Neural progenitor cell (in vitro differentiated cells): ENCODE measurements at regions not wholly inside any gene's neighbourhood (a gene's known extent, or its start where the extent isn't known, plus 50 kb on each side); places are given as distances from the start of the nearest gene placed in this dataset.
"Not testable (repeated sequence)": the region's sequence is repeated elsewhere in the genome, so short reads cannot be mapped to it uniquely, and the experiment has no call there.

ENCODE experiments used
- DNase-seq: peaks from one replicate; pipeline ENCODE4 v3.0.0-alpha.2; 2016; ENCODE audit warnings: low spot score
- H2AFZ ChIP-seq: fragments of 200-600 bp; sonication (generic); replicated peaks from 2 replicates; pipeline ENCODE4 v1.6.1; 2016; ENCODE audit warnings: antibody characterized with exemption
- H3F3A ChIP-seq: fragments of 200-600 bp; sonication (generic); 2 replicates; pipeline ENCODE4 v1.6.1; 2016; ENCODE audit warnings: antibody characterized with exemption, low read depth
- H3K27ac ChIP-seq: fragments of 200-600 bp; sonication (generic); 2 replicates; pipeline ENCODE4 v1.5.1; 2016; ENCODE audit warnings: mild to moderate bottlenecking
- H3K27me3 ChIP-seq: fragments of 200-600 bp; sonication (generic); 2 replicates; pipeline ENCODE4 v1.6.1; 2016; ENCODE audit warnings: mild to moderate bottlenecking, moderate library complexity
- H3K36me3 ChIP-seq: fragments of 200-600 bp; sonication (generic); 2 replicates; pipeline ENCODE4 v1.5.1; 2016
- H3K4me1 ChIP-seq: fragments of 200-600 bp; sonication (generic); 2 replicates; pipeline ENCODE4 v1.6.1; 2016; ENCODE audit warnings: mixed run types
- H3K4me2 ChIP-seq: fragments of 200-600 bp; sonication (generic); 2 replicates; pipeline ENCODE4 v1.6.1; 2016
- H3K4me3 ChIP-seq: fragments of 200-600 bp; sonication (generic); 2 replicates; pipeline ENCODE4 v1.5.1; 2016
- H3K79me2 ChIP-seq: fragments of 200-600 bp; sonication (generic); 2 replicates; pipeline ENCODE4 v1.6.1; 2016; ENCODE audit warnings: low read depth
- H3K9ac ChIP-seq: fragments of 200-600 bp; sonication (generic); 2 replicates; pipeline ENCODE4 v1.6.1; 2016
- H3K9me3 ChIP-seq: fragments of 200-600 bp; sonication (generic); 2 replicates; pipeline ENCODE4 v1.5.1; 2016; ENCODE audit warnings: low read depth
- H4K20me1 ChIP-seq: fragments of 200-600 bp; sonication (generic); 2 replicates; pipeline ENCODE4 v1.6.1; 2016; ENCODE audit warnings: low read depth
- H3K27ac Mint-ChIP-seq: 3 replicates; pipeline ENCODE4 v1.8.0; 2021; ENCODE audit warnings: mixed read lengths
- H3K27me3 Mint-ChIP-seq: 2 replicates; pipeline ENCODE4 v1.8.0; 2022; ENCODE audit warnings: low read depth, mild to moderate bottlenecking, inconsistent platforms, moderate library complexity, mixed read lengths; ENCODE audit not compliant: insufficient read depth
- H3K36me3 Mint-ChIP-seq: 3 replicates; pipeline ENCODE4 v1.8.0; 2021; ENCODE audit warnings: mixed read lengths
- H3K4me1 Mint-ChIP-seq: 3 replicates; pipeline ENCODE4 v1.8.0; 2021; ENCODE audit warnings: mixed read lengths
- H3K4me3 Mint-ChIP-seq: 3 replicates; pipeline ENCODE4 v1.8.0; 2021; ENCODE audit warnings: mild to moderate bottlenecking, moderate library complexity, mixed read lengths
- H3K9me3 Mint-ChIP-seq: 3 replicates; pipeline ENCODE4 v1.8.0; 2020; ENCODE audit warnings: mixed read lengths
- EZH2 ChIP-seq: fragments of 200-600 bp; sonication (generic); IDR thresholded peaks from 2 replicates; pipeline ENCODE4 v1.6.1; 2017; ENCODE audit warnings: antibody characterized with exemption, mild to moderate bottlenecking, moderate library complexity
- EZH2phosphoT487 ChIP-seq: fragments of 200-600 bp; sonication (generic); IDR thresholded peaks from 2 replicates; pipeline ENCODE4 v1.6.1; 2017; ENCODE audit warnings: antibody characterized with exemption
- TF ChIP-seq, protein P1 (sequence below): fragments of 200-600 bp; sonication (generic); IDR thresholded peaks from 2 replicates; pipeline ENCODE4 v1.5.1; 2017; ENCODE audit warnings: antibody characterized with exemption, mild to moderate bottlenecking

DNA sequence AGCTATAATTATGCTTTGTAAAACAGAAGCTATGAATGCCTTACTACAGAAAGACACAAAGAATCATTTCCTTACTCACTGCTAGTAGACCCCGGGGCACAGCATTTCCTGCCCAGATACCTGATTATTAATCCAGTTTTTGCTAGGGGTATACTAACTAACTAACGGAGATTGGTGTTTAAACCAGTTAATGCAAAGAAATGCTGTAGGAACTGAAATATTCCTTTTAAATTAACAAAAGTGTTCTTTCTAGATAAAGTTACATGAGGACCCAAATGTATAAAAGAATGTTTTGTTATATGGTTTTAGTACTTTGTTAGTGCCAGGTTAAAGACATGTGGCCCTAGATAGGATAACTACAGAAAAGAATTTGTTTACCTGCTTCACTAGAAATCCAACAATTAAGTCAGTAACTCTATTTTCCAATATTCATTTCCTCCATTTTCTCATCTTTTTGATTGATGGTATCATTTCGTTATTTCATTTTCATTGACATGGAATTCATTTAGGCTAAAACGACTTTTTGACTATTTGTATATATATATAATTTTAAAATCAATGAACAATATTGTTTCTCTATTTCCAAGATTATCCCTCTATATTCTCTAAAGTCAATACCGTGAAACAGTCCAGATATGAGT is 169.0 kb downstream of the USP22 start:
- H3F3A ChIP-seq, H3K27ac Mint-ChIP-seq, DNase-seq, H3K9me3 Mint-ChIP-seq, H3K27ac ChIP-seq, H3K4me3 Mint-ChIP-seq, H3K36me3 ChIP-seq, H3K9ac ChIP-seq, H3K9me3 ChIP-seq, H2AFZ ChIP-seq, H3K27me3 Mint-ChIP-seq, H3K27me3 ChIP-seq: not testable (repeated sequence)
- peak overlapping the region; percentile 85 for H3K4me2 ChIP-seq
- peaks cover 99% of the 10 kb centered on the region for H3K79me2 ChIP-seq
- H3K4me3 ChIP-seq, result peak overlapping the region; percentile 8
- peaks cover 15% of the 10 kb centered on the region for H3K36me3 Mint-ChIP-seq
- H3K4me1 ChIP-seq, result peaks cover 67% of the 10 kb centered on the region
- peaks cover 91% of the 10 kb centered on the region for H4K20me1 ChIP-seq
- H3K4me1 Mint-ChIP-seq, result peaks cover 25% of the 10 kb centered on the region

DNA sequence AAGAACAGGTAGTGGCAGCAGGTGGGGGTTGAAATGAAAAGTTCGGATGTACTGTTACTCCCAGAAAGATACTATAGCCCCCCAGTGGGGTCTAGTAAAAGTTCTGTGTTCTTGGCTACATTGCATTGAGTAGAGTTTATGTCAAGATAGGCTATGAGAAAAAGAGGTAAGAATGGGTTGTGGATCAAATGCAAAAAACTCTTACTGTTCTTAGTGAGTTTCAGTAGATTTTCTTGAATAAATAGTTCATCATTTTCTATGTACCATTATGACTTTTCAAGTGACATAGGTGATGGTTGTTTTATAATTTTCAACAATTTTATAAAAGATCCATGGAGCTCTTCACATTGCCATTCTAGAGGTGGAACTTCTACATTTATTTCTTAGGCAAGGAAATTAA is 165.4 kb downstream of the USP22 start:
- H3K27ac Mint-ChIP-seq, H3K4me3 Mint-ChIP-seq, H3K27ac ChIP-seq: not testable (repeated sequence)

DNA sequence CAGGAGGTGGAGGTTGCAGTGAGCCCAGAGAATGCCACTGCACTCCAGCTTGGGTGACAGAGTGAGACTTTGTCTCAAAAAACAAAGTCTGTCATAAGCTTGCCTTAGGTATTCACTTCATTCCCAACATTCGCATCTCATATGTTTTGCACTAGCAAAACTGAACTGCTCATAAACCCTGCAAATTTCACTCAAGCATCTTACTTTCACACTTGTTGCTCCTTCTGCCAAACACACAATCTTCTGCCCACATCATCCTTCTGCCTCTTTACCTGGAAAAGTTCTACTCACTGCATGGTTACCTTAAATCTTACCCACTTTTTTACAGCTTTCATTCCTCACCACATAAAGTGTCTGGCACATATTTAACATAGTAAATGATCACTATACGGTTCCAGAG is 152.5 kb downstream of the USP22 start:
- TF ChIP-seq EZH2 (no peak), EZH2phosphoT487 (no peak)
- TF ChIP-seq, protein P1, sequence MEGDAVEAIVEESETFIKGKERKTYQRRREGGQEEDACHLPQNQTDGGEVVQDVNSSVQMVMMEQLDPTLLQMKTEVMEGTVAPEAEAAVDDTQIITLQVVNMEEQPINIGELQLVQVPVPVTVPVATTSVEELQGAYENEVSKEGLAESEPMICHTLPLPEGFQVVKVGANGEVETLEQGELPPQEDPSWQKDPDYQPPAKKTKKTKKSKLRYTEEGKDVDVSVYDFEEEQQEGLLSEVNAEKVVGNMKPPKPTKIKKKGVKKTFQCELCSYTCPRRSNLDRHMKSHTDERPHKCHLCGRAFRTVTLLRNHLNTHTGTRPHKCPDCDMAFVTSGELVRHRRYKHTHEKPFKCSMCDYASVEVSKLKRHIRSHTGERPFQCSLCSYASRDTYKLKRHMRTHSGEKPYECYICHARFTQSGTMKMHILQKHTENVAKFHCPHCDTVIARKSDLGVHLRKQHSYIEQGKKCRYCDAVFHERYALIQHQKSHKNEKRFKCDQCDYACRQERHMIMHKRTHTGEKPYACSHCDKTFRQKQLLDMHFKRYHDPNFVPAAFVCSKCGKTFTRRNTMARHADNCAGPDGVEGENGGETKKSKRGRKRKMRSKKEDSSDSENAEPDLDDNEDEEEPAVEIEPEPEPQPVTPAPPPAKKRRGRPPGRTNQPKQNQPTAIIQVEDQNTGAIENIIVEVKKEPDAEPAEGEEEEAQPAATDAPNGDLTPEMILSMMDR, result no peak
- Mint-ChIP-seq H3K27ac (no peak overlapping the region), H3K9me3 (peaks cover 7% of the 10 kb centered on the region), H3K4me3 (no peak overlapping the region), H3K27me3 (no peaks in the 10 kb centered on the region), H3K4me1 (no peaks in the 10 kb centered on the region), H3K36me3 (peaks cover 39% of the 10 kb centered on the region)
- H2AFZ ChIP-seq, result no peak overlapping the region
- no peak overlapping the region for H3K4me3 ChIP-seq
- no peak for DNase-seq
- H3K4me1 ChIP-seq, result peaks cover 11% of the 10 kb centered on the region
- H3K36me3 ChIP-seq, result no peaks in the 10 kb centered on the region
- H3K9ac ChIP-seq, result no peak overlapping the region
- H3K4me2 ChIP-seq, result no peak overlapping the region
- no peaks in the 10 kb centered on the region for H3F3A ChIP-seq
- H3K9me3 ChIP-seq, result no peaks in the 10 kb centered on the region
- no peaks in the 10 kb centered on the region for H3K27me3 ChIP-seq
- peaks cover 79% of the 10 kb centered on the region for H3K79me2 ChIP-seq
- H3K27ac ChIP-seq, result no peak overlapping the region
- H4K20me1 ChIP-seq, result peaks cover 55% of the 10 kb centered on the region

More for the DNA sequence above, 165.4 kb downstream of the USP22 start:
- H2AFZ ChIP-seq, H3F3A ChIP-seq, H3K36me3 ChIP-seq, H3K4me1 Mint-ChIP-seq, H3K9me3 ChIP-seq, H3K27me3 Mint-ChIP-seq, H3K9ac ChIP-seq, DNase-seq, H3K27me3 ChIP-seq: not testable (repeated sequence)
- Histone ChIP-seq H3K4me1 (peaks cover 53% of the 10 kb centered on the region), H3K4me3 (peak overlapping the region; percentile 16), H3K79me2 (peaks cover 100% of the 10 kb centered on the region), H3K4me2 (peak overlapping the region; percentile 39), H4K20me1 (peaks cover 88% of the 10 kb centered on the region)
- peaks cover 29% of the 10 kb centered on the region for H3K9me3 Mint-ChIP-seq
- H3K36me3 Mint-ChIP-seq, result peaks cover 36% of the 10 kb centered on the region

DNA sequence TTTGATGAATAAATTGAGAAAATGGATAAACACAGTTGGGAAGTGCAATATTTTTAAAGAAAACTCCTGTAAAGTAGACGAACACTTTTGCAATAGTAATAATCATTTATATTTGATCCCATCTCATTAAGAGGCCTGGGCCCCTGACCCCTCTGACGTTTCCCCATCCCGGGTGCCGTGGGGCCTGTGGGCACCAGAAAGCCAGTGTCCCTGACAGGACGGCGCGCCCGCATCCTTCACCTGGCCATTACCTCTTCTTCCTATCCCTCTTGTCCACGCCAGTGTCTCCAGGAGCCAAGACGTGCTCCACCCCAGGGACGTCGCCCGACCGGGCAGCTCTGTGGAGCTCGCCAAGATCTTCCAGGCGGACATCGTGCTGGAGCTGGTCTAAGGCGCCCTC is 147.4 kb downstream of the USP22 start:
- not testable (repeated sequence) for H2AFZ ChIP-seq, H3K4me3 ChIP-seq, DNase-seq, H3K36me3 ChIP-seq, H3K27me3 ChIP-seq, H3K27ac ChIP-seq, H3K9me3 ChIP-seq, H3K27ac Mint-ChIP-seq, H3K27me3 Mint-ChIP-seq, H3K4me3 Mint-ChIP-seq, H3K4me2 ChIP-seq, H3K9me3 Mint-ChIP-seq, H3K9ac ChIP-seq
- peaks cover 19% of the 10 kb centered on the region for H3K4me1 Mint-ChIP-seq
- peaks cover 62% of the 10 kb centered on the region for H3K79me2 ChIP-seq
- H3K36me3 Mint-ChIP-seq, result peaks cover 35% of the 10 kb centered on the region
- peaks cover 17% of the 10 kb centered on the region for H3F3A ChIP-seq
- H3K4me1 ChIP-seq, result peaks cover 17% of the 10 kb centered on the region
- peaks cover 11% of the 10 kb centered on the region for H4K20me1 ChIP-seq

DNA sequence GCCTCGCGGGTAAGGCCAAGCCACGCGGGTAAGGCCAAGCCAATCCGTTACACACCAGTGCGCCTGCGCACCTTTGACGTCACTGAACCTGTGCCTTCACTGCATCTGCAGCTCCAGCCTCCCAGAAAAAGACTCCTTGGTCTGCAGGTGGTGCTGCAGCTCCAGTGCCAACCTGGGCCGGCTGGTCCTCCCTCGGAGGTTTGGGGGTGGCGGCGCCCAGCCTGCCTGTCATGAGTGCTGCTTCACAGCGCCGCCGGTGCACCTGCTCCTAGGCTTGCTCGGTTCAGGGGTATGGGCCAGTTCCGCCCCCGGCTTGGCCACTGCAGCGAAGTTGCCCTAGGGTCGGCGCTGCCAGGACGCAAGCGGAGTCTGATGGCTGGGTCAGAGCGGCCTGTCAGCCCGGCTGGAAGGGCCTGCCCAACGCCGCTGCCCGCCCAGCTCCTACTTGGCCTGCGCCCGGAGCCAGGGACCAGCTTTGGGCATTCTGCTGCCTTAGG is 146.6 kb downstream of the USP22 start:
- H3K27ac ChIP-seq, result no peak overlapping the region
- no peak for DNase-seq
- H3K9me3 Mint-ChIP-seq, result no peaks in the 10 kb centered on the region
- peaks cover 17% of the 10 kb centered on the region for H3K4me1 ChIP-seq
- H3K4me3 Mint-ChIP-seq, result no peak overlapping the region
- peaks cover 7% of the 10 kb centered on the region for H4K20me1 ChIP-seq
- no peak overlapping the region for H3K9ac ChIP-seq
- H3K36me3 ChIP-seq, result no peaks in the 10 kb centered on the region
- H3K27me3 ChIP-seq, result no peaks in the 10 kb centered on the region
- no peak overlapping the region for H3K4me2 ChIP-seq
- no peak overlapping the region for H3K27ac Mint-ChIP-seq
- no peak overlapping the region for H3K4me3 ChIP-seq
- no peak overlapping the region for H2AFZ ChIP-seq
- peaks cover 34% of the 10 kb centered on the region for H3K36me3 Mint-ChIP-seq
- H3K27me3 Mint-ChIP-seq, result no peaks in the 10 kb centered on the region
- peaks cover 61% of the 10 kb centered on the region for H3K79me2 ChIP-seq
- H3K4me1 Mint-ChIP-seq, result peaks cover 19% of the 10 kb centered on the region
- peaks cover 17% of the 10 kb centered on the region for H3F3A ChIP-seq
- H3K9me3 ChIP-seq, result no peaks in the 10 kb centered on the region
- TF ChIP-seq, protein P1, result no peak
- TF ChIP-seq EZH2, result no peak
- TF ChIP-seq EZH2phosphoT487, result no peak

DNA sequence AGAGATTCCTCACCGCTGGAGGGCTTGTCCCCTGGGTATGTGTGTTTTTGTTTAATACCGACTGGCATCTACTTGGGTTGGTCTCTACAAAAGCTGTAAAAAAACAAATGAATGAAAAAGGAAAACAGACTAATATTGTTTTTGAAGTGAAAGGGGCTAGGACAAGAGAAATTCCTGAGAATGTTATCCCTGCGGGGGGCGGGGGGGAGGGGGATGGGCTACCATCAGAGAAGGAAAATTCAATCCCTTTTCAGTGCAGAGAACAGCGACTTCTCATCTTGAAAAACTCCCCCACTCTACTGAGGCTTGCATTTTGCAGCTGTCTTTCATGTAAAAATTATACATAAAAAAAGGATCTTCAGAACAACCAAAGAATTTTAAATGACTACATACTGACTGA is 144.1 kb downstream of the USP22 start:
- peak overlapping the region; percentile 74 for H3K4me2 ChIP-seq
- not testable (repeated sequence) for H3K36me3 ChIP-seq, H3K4me3 Mint-ChIP-seq, H3K27ac ChIP-seq, H3K9ac ChIP-seq, H3K9me3 ChIP-seq, H2AFZ ChIP-seq, H3K27me3 ChIP-seq, H3K9me3 Mint-ChIP-seq, H3K27me3 Mint-ChIP-seq
- peaks cover 17% of the 10 kb centered on the region for H3K4me1 ChIP-seq
- H3K36me3 Mint-ChIP-seq, result peaks cover 39% of the 10 kb centered on the region
- peak; percentile 43 for DNase-seq
- peaks cover 17% of the 10 kb centered on the region for H3F3A ChIP-seq
- peaks cover 19% of the 10 kb centered on the region for H3K4me1 Mint-ChIP-seq
- peak overlapping the region; percentile 25 for H3K4me3 ChIP-seq
- peaks cover 12% of the 10 kb centered on the region for H4K20me1 ChIP-seq
- H3K79me2 ChIP-seq, result peaks cover 58% of the 10 kb centered on the region
- peak overlapping the region; percentile 70 for H3K27ac Mint-ChIP-seq
